IMR-90 (cell line): ENCODE measurements at regions not wholly inside any gene's neighbourhood (a gene's known extent, or its start where the extent isn't known, plus 50 kb on each side); places are given as distances from the start of the nearest gene placed in this dataset.

Experiments used
- ATAC-seq: fragments of 200-7000 bp; cut with Tn5 transposase; 2 replicates; pipeline ENCODE4 v1.9.1; 2020; ENCODE audit warnings: low read depth, mild to moderate bottlenecking, moderate library complexity
- BruUV-seq: library from RNA; stranded (reverse); fragments of 400-500 nt; replicated peaks from 2 replicates; lab custom pipeline; 2021; lab: Mats Ljungman, UMichigan
- CTCF ChIA-PET: fragments of 300-600 bp; formaldehyde crosslinking; extraction: SDS; loops from one replicate; lab custom pipeline; 2021; ENCODE audit warnings: antibody characterized with exemption; lab: Yijun Ruan, JAX
- POLR2A ChIA-PET: fragments of 300-600 bp; sonication (Branson Sonifier 250); formaldehyde crosslinking; loops from one replicate; lab custom pipeline; 2022; ENCODE audit warnings: antibody characterized with exemption; ENCODE audit not compliant: unreplicated experiment; lab: Charles Lee
- DNase-seq: peaks from one replicate; pipeline ENCODE4 v3.0.0; 2013
- H2AFZ ChIP-seq: replicated peaks from 2 replicates; pipeline ENCODE3; 2013; ENCODE audit warnings: low read length, mild to moderate bottlenecking; ENCODE audit not compliant: poor library complexity
- H2AK5ac ChIP-seq: 2 replicates; pipeline ENCODE4 v1.6.1; 2013; ENCODE audit warnings: low read depth, low read length, inconsistent platforms
- H2AK9ac ChIP-seq: replicated peaks from 2 replicates; pipeline ENCODE3; 2013; ENCODE audit warnings: mild to moderate bottlenecking, low read depth, low read length, moderate library complexity; ENCODE audit not compliant: poor library complexity
- H2BK120ac ChIP-seq: 2 replicates; pipeline ENCODE4 v1.6.1; 2013; ENCODE audit warnings: low read depth, low read length, inconsistent platforms
- H2BK15ac ChIP-seq: 3 replicates; pipeline ENCODE4 v1.6.1; 2013; ENCODE audit warnings: low read depth, low read length, inconsistent platforms
- H2BK20ac ChIP-seq: 2 replicates; pipeline ENCODE4 v1.6.1; 2013; ENCODE audit warnings: low read depth, mild to moderate bottlenecking, inconsistent platforms, low read length, moderate library complexity
- H2BK5ac ChIP-seq: 2 replicates; pipeline ENCODE4 v1.6.1; 2013; ENCODE audit warnings: mild to moderate bottlenecking, low read depth, low read length, inconsistent platforms; ENCODE audit not compliant: poor library complexity, severe bottlenecking
- H3K14ac ChIP-seq: replicated peaks from 2 replicates; pipeline ENCODE4 v1.6.1; 2013; ENCODE audit warnings: low read depth, low read length, inconsistent platforms
- H3K18ac ChIP-seq: 2 replicates; pipeline ENCODE4 v1.6.1; 2013; ENCODE audit warnings: low read depth, low read length, control low read depth
- H3K23ac ChIP-seq: 2 replicates; pipeline ENCODE4 v1.6.1; 2013; ENCODE audit warnings: low read depth, low read length, inconsistent platforms
- H3K27ac ChIP-seq: 2 replicates; pipeline ENCODE4 v1.5.1; 2013; ENCODE audit warnings: mild to moderate bottlenecking, control low read depth, low read length; ENCODE audit not compliant: insufficient read depth
- H3K27me3 ChIP-seq: 2 replicates; pipeline ENCODE4 v1.6.1; 2013; ENCODE audit warnings: low read length; ENCODE audit not compliant: control insufficient read depth, insufficient read depth
- H3K36me3 ChIP-seq: 2 replicates; pipeline ENCODE4 v1.6.1; 2013; ENCODE audit warnings: low read length, mixed read lengths; ENCODE audit not compliant: control insufficient read depth, insufficient read depth
- H3K4ac ChIP-seq: 2 replicates; pipeline ENCODE4 v1.6.1; 2013; ENCODE audit warnings: low read depth, low read length, inconsistent platforms
- H3K4me1 ChIP-seq: 2 replicates; pipeline ENCODE4 v1.6.1; 2013; ENCODE audit warnings: low read length, mixed read lengths; ENCODE audit not compliant: control insufficient read depth, insufficient read depth
- H3K4me2 ChIP-seq: 2 replicates; pipeline ENCODE4 v1.6.1; 2013; ENCODE audit warnings: low read depth, mild to moderate bottlenecking, control low read depth, low read length, moderate library complexity
- H3K4me3 ChIP-seq: 2 replicates; pipeline ENCODE4 v1.5.1; 2013; ENCODE audit warnings: low read depth, mild to moderate bottlenecking, control low read depth, low read length, moderate library complexity; ENCODE audit not compliant: insufficient read depth
- H3K56ac ChIP-seq: 2 replicates; pipeline ENCODE4 v1.6.1; 2013; ENCODE audit warnings: low read length, inconsistent platforms; ENCODE audit not compliant: insufficient read depth; ENCODE audit errors: extremely low read depth
- H3K79me1 ChIP-seq, 2 experiments: 2 replicates each; pipeline ENCODE4 v1.6.1; 2013; ENCODE audit warnings: low read length in 2 of 2, inconsistent platforms in 1 of 2, low read depth in 1 of 2
- H3K9ac ChIP-seq: 2 replicates; pipeline ENCODE4 v1.6.1; 2013; ENCODE audit warnings: low read depth, low read length, control low read depth
- H3K9me1 ChIP-seq: 2 replicates; pipeline ENCODE4 v1.6.1; 2013; ENCODE audit warnings: low read length, inconsistent platforms; ENCODE audit not compliant: insufficient read depth
- H3K9me3 ChIP-seq: 2 replicates; pipeline ENCODE4 v1.6.1; 2013; ENCODE audit warnings: low read length; ENCODE audit not compliant: control insufficient read depth, insufficient read depth
- H4K20me1 ChIP-seq: 2 replicates; pipeline ENCODE4 v1.6.1; 2013; ENCODE audit warnings: low read length, inconsistent platforms; ENCODE audit not compliant: insufficient read depth
- H4K5ac ChIP-seq: 2 replicates; pipeline ENCODE4 v1.6.1; 2013; ENCODE audit warnings: mild to moderate bottlenecking, low read depth, low read length, control low read depth
- H4K8ac ChIP-seq, 2 experiments: 2 replicates each; pipeline ENCODE4 v1.6.1; 2013; ENCODE audit warnings: low read depth in 2 of 2, low read length in 2 of 2, control low read depth in 1 of 2, inconsistent platforms in 1 of 2
- H4K91ac ChIP-seq: 2 replicates; pipeline ENCODE4 v1.6.1; 2013; ENCODE audit warnings: low read depth, low read length, inconsistent platforms; ENCODE audit not compliant: insufficient read depth
- BHLHE40 ChIP-seq: fragments of 150-350 bp; IDR thresholded peaks from 2 replicates; pipeline ENCODE4 v1.6.1; 2016; ENCODE audit warnings: mild to moderate bottlenecking, low read depth, low read length
- CEBPB ChIP-seq: IDR thresholded peaks from 2 replicates; pipeline ENCODE4 v1.6.1; 2012; ENCODE audit warnings: low read depth, low read length, improper control_type of control experiment
- CHD1 ChIP-seq: IDR thresholded peaks from 2 replicates; pipeline ENCODE4 v1.6.1; 2012; ENCODE audit warnings: low read depth, low read length, improper control_type of control experiment
- CTCF ChIP-seq: conservative IDR thresholded peaks from 2 replicates; pipeline ENCODE4 v1.5.1; 2012; ENCODE audit warnings: mild to moderate bottlenecking, low read depth, low read length, improper control_type of control experiment
- ELK1 ChIP-seq: fragments of 150-350 bp; IDR thresholded peaks from 2 replicates; pipeline ENCODE4 v1.6.1; 2016; ENCODE audit warnings: low read depth, mild to moderate bottlenecking, low read length, moderate library complexity, borderline replicate concordance
- MAFK ChIP-seq: IDR thresholded peaks from 2 replicates; pipeline ENCODE4 v1.6.1; 2012; ENCODE audit warnings: low read depth, low read length, improper control_type of control experiment
- MAZ ChIP-seq: IDR thresholded peaks from 2 replicates; pipeline ENCODE4 v1.6.1; 2012; ENCODE audit warnings: low read depth, mild to moderate bottlenecking, low read length, improper control_type of control experiment, moderate library complexity, borderline replicate concordance
- MXI1 ChIP-seq: IDR thresholded peaks from 2 replicates; pipeline ENCODE4 v1.6.1; 2012; ENCODE audit warnings: low read depth, mild to moderate bottlenecking, low read length, moderate library complexity, borderline replicate concordance
- NFE2L2 ChIP-seq: fragments of 150-350 bp; IDR thresholded peaks from 2 replicates; pipeline ENCODE4 v1.6.1; 2016; ENCODE audit warnings: low read depth, mild to moderate bottlenecking, low read length
- POLR2A ChIP-seq: IDR thresholded peaks from 2 replicates; pipeline ENCODE4 v1.6.1; 2012; ENCODE audit warnings: mild to moderate bottlenecking, low read depth, low read length
- RAD21 ChIP-seq: IDR thresholded peaks from 2 replicates; pipeline ENCODE4 v1.6.1; 2012; ENCODE audit warnings: low read length, improper control_type of control experiment
- RCOR1 ChIP-seq: IDR thresholded peaks from 2 replicates; pipeline ENCODE4 v1.6.1; 2012; ENCODE audit warnings: mild to moderate bottlenecking, low read length, improper control_type of control experiment; ENCODE audit not compliant: insufficient replicate concordance
- SMC3 ChIP-seq: fragments of 150-350 bp; IDR thresholded peaks from 2 replicates; pipeline ENCODE4 v1.6.1; 2016; ENCODE audit warnings: low read depth, mild to moderate bottlenecking, antibody characterized with exemption, low read length, moderate library complexity
- USF2 ChIP-seq: fragments of 150-350 bp; IDR thresholded peaks from 2 replicates; pipeline ENCODE4 v1.6.1; 2017; ENCODE audit warnings: mild to moderate bottlenecking, antibody characterized with exemption, low read length, low read depth
- WGBS, 2 experiments: methylation state at CpG; one replicate each; pipeline versions ENCODE4 v1.1.5 to v1.1.7; 2013; ENCODE audit warnings: missing lambda C conversion rate in 2 of 2; ENCODE audit not compliant: insufficient read length in 1 of 2; ENCODE audit errors: extremely low coverage in 2 of 2; 5-methylcytosine and 5-hydroxymethylcytosine counted together
- dilution Hi-C: fragments of 300-500 bp; cut with HindIII; formaldehyde crosslinking; loops from one replicate; pipeline ENCODE4 v1.14.3; 2018; ENCODE audit warnings: low sequenced_read_pairs; ENCODE audit not compliant: unreplicated experiment
- in situ Hi-C: fragments of 300-500 bp; cut with MboI; formaldehyde crosslinking; loops from 3 replicates; pipeline ENCODE4 v1.14.3; 2019; ENCODE audit warnings: low sequenced_read_pairs, inconsistent platforms, mixed read lengths
- intact Hi-C: fragments of 100-400 bp; cut with micrococcal nuclease; formaldehyde crosslinking; loops from 2 replicates; pipeline ENCODE4 v1.10.0; 2022

- H2BK15ac ChIP-seq, result no peak overlapping the region
- H3K4me2 ChIP-seq, result no peak overlapping the region
- no peaks in the 10 kb centered on the region for H3K27me3 ChIP-seq
- ATAC-seq (no peak), DNase-seq (no peak)
- no peak overlapping the region for H3K9ac ChIP-seq
- no peak overlapping the region for H4K91ac ChIP-seq
- ChIA-PET POLR2A (interaction anchor here (0.6 kb wide), 1 partner anchor 386 kb away, joined by 9 read pairs; no protein-coding TSS in a partner anchor), CTCF (interaction anchor here (0.6 kb wide), 1 partner anchor 510 kb away, joined by 3 read pairs; no protein-coding TSS in a partner anchor)
- no peak for TF ChIP-seq CEBPB
- TF ChIP-seq RAD21, result no peak
- TF ChIP-seq RCOR1, result no peak
- TF ChIP-seq USF2, result no peak
- no peak for TF ChIP-seq NFE2L2
- no peak for TF ChIP-seq MAZ
- no peak for TF ChIP-seq CTCF
- no peak for TF ChIP-seq MXI1
- no peak for TF ChIP-seq POLR2A
- no peak for TF ChIP-seq CHD1
- TF ChIP-seq ELK1, result no peak
- no peak for TF ChIP-seq BHLHE40
- TF ChIP-seq SMC3, result no peak
- TF ChIP-seq MAFK, result no peak
- no peak overlapping the region for H3K27ac ChIP-seq
- H3K36me3 ChIP-seq, result no peaks in the 10 kb centered on the region
- dilution Hi-C loops, result no loop called here
- H2BK5ac ChIP-seq, result no peak overlapping the region
- H3K18ac ChIP-seq, result no peak overlapping the region
- in situ Hi-C loops, result no loop called here
- peaks cover 3% of the 10 kb centered on the region; the same call in 1 of the 2 replicates for H3K9me1 ChIP-seq
- H3K9me3 ChIP-seq, result no peaks in the 10 kb centered on the region
- no peak overlapping the region for H2BK20ac ChIP-seq
- intact Hi-C loops, result loop anchor here (10.0 kb wide), 2 partner anchors 443 to 747 kb away; no protein-coding TSS in a partner anchor
- no peak overlapping the region for H4K8ac ChIP-seq
- no peak overlapping the region for H2BK120ac ChIP-seq
- BruUV-seq, result no TSS peak
- H3K79me1 ChIP-seq, result no peaks in the 10 kb centered on the region
- H3K4ac ChIP-seq, result no peak overlapping the region
- 82% methylated on average over 2 of the region's 9 CpGs; no CpG with 5 or more reads in 1 of the 2 experiments for WGBS, 2 experiments
- no peak overlapping the region for H2AK5ac ChIP-seq
- H3K14ac ChIP-seq, result no peak overlapping the region
- no peak overlapping the region for H3K23ac ChIP-seq
- no peak overlapping the region for H3K56ac ChIP-seq
- no peak overlapping the region for H2AK9ac ChIP-seq
- H2AFZ ChIP-seq, result no peak overlapping the region
- no peaks in the 10 kb centered on the region for H4K20me1 ChIP-seq
- H3K4me1 ChIP-seq, result peaks cover 6% of the 10 kb centered on the region
- no peak overlapping the region for H4K5ac ChIP-seq
- H3K4me3 ChIP-seq, result no peak overlapping the region
Observed at GRCh38 chr5:158388021-158388420, 529.1 kb upstream of the CLINT1 start.
